ENCODE measurements at regions not wholly inside any gene's neighbourhood (a gene's known extent, or its start where the extent isn't known, plus 50 kb on each side); places are given as distances from the start of the nearest gene placed in this dataset.

- no peak for DNase-seq
Measured at GRCh38 chrX:42519666-42520231, 258.2 kb downstream of the PPP1R2C start.

GRCh38 chrX:42515939-42516338 is 262.0 kb downstream of the PPP1R2C start:
- DNase-seq: no peak

DNA sequence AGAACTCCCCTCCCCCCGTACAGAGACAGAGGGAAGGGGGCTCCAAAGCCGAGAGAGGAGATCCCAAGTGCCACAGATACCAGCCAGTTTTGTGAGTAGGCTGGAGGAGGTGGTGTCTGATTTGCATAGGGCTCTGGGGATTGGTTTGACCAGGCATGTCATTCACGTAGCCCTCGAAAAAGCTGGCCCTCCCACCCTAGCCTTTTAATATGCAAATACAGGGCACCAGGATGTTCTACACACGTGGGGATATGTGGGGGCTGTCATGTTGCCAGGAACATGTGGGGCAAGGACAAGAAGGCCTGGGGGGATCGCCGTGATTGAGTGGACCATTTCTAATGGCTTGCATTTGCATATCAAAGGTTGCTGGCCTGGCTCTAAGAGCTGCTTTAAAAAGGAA is 272.9 kb downstream of the PPP1R2C start:
- DNase-seq: no peak

DNA sequence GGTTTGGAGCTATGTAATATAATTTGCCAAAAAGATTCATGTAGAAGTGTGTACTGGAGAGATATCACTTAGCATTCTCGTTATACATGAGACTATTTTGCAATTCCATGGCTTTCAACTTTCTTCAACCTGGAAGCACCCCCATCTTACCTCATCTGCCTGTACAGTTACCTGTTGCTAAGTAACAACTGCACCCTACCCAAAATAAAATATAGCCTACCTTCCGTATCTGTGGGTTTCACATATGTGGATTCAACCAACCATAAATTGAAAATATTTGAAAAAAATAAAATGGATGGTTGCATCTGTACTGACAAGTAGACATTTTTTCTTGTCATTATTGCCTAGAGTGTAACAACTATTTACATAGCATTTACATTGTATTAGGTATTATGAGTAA is 278.3 kb downstream of the PPP1R2C start:
- DNase-seq: no peak

- no peak for DNase-seq
Measured at GRCh38 chrX:42497356-42497755, 280.6 kb downstream of the PPP1R2C start.

DNA sequence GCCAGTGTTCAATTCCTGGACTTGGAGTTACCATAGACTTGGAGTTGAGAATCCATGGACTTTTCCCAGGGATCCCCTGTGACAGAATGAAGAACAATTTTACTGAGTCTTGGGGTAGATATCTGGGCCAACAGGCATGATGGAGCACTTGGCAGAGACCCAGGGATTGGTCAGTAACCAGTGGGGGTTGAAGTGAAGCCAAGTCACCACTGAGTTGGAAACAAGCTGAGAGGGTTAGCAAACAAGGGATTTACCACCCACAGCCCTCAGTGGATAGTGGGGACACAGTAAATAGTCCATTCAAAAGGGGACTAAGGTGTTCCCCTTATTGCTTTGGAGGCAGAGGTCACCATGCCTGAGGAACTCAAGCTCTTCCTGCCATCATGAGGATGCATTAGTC is 281.7 kb downstream of the PPP1R2C start:
- no peak for DNase-seq

GRCh38 chrX:42495139-42495538 is 282.8 kb downstream of the PPP1R2C start:
- peak in 1 of 5 experiments; percentile 41 for DNase-seq

DNA sequence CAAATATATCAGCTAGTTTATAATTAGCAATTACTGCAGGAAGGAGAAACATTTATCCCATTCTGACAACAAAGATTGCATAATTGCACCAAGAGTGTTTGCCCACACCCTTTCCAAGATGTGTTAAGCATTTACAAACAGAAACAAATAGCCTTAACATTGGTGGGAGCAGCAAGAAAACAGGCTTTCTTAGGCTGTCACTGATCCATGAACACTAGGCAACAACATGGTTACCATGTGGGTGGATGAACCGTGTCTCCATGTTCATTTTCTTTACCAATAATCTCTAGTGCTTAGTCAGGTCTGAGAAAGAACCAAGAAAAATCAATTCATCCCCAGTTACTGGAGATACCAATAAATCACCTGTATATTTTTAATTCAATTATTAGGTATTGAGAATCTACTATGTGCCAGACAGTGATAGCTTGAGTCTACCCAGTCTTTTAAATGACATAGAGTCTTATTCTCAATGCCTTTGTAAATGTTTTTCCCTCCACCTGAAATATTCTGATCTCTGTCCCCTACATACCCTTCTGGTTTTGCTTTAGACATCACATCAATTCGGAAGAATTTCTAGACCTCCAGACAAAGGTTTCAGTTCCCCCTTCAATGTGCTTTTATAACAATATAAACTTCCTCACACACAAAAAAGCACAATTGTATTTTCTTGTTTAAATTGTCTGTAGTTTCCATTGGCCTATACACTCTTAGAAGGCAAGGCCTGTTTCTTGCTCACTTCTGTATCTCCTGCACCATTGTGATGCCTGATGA is 286.6 kb downstream of the PPP1R2C start:
- DNase-seq: no peak

GRCh38 chrX:42490111-42490510 is 287.9 kb downstream of the PPP1R2C start:
- DNase-seq: no peak

GRCh38 chrX:42485601-42486000 is 292.4 kb downstream of the PPP1R2C start:
- DNase-seq: no peak

DNA sequence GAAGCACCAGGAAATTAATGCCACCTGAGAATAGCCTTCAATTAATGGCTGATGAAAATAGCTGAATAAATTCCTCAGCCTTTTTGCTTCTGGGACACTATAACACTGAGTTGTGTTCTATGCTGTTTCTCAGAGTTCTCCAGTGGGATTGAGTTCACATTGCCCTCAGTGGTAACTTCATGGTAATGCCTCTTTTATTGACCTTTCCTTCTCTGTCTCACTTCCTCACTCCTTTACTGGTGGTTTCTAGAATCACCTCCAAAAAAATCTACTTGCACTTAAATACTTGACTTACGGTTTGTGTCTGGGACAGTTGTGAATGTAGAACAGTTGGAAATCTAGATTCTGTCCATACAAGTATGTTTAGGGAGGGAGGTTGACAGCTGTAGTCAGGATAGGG is 293.7 kb downstream of the PPP1R2C start:
- no peak for DNase-seq

GRCh38 chrX:42477396-42477795 is 300.6 kb downstream of the PPP1R2C start:
- no peak for DNase-seq

DNA sequence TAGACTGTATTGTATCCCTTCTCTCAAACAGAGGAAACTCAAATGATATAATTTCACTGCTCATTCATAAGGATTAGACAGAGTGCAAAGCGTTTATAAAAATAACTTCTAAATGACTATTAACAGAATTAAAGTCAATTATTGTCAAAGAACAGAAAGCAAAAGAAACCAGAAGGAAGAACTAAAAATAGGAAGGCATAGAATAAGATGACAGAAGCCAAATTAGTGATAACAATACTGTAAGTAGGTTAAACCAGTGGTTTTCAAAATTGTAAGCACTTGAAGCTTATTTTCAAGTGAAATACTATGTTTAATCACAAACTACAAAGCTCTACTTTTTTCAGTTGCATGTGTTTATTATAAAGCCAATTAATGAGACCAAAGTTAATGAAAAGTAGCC is 305.2 kb downstream of the PPP1R2C start:
- no peak for DNase-seq

DNA sequence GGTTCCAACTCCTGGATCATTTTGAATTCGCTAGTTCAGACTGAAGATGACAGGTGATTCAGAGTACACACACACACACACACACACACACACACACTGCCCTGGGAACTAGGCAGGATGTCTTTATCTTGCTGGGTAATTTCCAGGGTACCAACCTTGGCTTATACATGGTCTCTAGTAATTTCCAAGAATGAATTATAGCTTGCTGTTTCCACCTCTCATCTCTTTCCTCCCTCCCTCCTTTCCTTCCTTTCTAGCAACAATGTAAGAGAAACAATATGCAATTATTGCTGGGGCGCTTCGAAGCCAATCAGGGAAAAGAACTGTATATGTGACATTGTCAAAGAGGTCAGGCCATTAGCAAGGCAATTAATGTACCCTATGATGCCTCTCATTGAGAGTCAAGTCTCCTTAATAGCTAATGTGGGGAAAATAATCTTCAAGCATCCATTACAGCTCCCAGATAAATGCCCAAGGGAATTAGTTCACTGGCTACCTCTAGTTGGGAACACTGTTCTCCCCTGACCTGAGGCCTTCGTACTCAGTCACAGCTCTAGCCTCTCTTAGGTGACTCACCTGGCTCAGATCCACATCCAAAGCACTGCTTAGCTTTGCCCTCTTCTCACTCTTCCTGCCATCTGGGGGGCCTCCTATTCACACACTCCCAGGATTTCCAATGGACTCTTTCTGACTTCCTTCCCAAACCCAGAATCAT is 311.5 kb downstream of the PPP1R2C start:
- DNase-seq: no peak

GRCh38 chrX:42465821-42466220 is 312.1 kb downstream of the PPP1R2C start:
- no peak for DNase-seq

DNA sequence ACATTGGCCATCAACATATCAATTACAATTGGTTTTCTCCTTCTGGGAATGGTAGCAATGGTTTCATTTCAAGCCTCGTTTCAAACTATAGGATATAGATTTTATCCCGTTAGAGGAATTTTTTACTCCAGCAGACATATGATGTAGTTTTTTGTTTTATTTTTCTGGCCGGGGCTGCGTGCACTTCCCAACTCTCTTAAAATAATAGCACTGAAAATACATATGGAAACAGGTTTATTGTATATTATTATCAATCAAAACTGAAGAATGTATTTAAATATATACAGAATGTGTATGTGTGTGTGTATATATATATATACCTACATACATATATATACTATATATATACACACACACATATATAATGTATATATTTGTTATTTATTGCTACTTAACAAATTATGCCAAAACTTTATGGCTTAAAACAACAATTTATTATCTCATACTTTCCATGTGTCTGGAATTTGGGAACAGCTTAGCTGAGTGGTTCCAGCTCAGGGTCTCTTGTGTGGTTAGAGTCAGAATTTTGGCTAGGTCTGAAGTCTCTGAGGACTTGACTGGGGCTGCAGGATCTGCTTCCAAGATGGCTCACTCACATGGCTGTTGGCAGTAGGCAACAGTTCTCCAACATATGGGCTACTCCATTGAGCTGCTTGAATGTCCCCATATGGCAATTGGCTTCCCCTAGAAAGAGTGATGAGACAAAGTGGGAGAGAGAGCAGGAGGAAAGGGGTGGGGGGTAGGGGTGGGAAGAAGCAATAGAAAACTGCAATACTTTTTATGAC is 314.1 kb downstream of the PPP1R2C start:
- DNase-seq: no peak

DNA sequence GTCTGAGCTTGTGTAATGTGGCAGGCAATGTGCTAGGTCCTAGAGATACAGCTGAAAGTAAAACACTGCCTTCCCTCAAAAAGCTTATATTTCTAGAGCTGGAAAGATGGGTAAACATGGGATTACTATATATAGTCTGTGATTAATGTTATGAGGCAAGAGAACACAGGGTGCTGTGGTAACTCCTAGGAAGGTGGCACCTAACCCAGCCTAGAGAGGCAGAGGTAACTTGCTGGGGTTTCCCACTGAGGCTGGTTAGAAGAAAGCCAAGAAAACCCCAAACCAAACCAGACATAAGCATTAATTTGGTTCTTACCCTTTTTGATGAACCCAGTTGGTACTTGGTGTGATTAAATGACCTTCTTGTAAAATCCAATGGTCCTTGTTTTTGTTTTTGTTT is 315.0 kb downstream of the PPP1R2C start:
- DNase-seq: no peak

DNA sequence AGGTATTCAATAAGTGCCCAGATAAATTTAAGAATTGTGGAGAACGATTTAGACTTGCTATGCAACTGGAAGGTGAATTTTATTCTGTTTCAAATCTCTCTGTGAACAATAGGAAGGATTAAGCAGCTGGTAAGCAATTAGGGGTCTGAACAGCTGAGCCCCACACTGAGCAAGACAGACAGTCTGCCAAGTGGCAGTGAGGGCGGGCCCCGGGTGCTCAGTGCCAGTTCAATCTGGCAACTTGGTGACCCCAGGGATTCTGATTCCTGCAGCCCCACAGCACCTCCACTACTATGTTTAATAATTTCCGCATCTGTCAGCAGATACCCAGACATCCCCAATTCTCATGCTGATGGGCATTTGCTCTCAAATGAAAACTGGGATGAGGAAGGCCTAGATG is 317.3 kb downstream of the PPP1R2C start:
- no peak for DNase-seq

GRCh38 chrX:42459735-42460134 is 318.2 kb downstream of the PPP1R2C start:
- no peak for DNase-seq

GRCh38 chrX:42456176-42456700 is 321.7 kb downstream of the PPP1R2C start:
- DNase-seq: no peak

- no peak for DNase-seq
Measured at GRCh38 chrX:42450228-42450627, 327.7 kb downstream of the PPP1R2C start.

DNA sequence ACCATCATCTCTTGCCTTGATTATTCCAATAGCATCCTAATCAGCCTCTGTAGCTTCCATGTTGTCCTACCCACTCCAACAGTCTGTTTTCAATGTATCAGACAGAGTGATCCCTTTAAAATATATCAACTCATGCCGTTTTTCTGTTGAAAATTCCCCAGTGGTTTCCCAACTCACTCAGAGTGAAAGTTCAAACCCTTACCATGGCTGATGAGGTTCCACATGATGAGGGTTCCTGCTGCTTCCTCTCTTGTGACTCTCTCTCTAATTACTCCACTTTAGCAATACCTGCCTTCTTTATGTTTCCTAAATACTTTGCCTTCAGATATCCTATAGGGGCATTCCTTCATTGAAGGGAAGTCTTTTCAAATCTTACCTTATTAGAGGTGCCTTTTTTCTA is 334.7 kb downstream of the PPP1R2C start:
- DNase-seq: no peak

- DNase-seq: no peak
Measured at GRCh38 chrX:42442745-42443144, 335.2 kb downstream of the PPP1R2C start.
